ENCODE measurements at regions not wholly inside any gene's neighbourhood (a gene's known extent, or its start where the extent isn't known, plus 50 kb on each side); places are given as distances from the start of the nearest gene placed in this dataset.

DNA sequence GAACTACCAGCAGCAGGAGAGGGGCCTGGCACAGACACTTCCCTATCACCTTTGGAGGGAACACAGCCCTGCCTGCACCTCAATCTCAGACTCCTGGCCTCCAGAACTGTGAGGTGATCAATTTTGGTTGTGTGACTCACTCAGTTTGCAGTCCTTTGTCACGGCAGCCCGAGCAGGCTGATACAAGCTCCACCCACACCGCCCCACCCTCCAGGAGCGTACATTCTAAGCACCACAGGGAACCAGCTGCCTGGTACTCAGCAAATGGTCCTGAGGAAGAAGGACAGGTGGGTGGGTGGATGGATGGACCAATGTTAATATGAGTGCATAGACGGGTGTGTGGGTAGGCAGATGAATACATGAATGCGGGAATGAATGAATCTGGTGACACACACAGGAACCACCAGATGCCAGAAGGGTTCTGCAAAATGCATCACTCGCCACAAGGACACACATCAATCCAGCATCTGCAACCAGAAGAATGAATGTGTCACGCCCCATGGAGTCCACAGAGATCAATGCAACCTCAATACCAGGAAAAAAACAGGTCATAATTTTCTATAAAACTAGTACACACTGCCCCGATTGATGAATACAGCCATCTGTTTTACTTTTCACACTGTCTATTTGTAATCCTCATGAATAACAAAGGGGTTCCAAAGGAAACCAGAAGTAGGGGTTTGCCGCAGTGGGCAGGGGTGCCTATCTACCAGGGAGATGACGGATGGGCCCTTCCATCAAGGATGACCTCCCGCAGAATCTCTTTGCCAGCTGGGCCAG is 284.5 kb downstream of the NPHP4 start:
- peaks cover 0 to 23% (median 0%) of the 10 kb centered on the region in 3 donors for H3K27me3 ChIP-seq
- H3K36me3 ChIP-seq = no peaks in the 10 kb centered on the region
- no peak overlapping the region for H3K4me3 ChIP-seq
- WGBS, 5 donors = 69 to 74% (median 73%) methylated on average over 12 of the region's 12 CpGs
- no peaks in the 10 kb centered on the region for H3K4me1 ChIP-seq
- H3K27ac ChIP-seq = no peak overlapping the region
- H3K9me3 ChIP-seq = no peaks in the 10 kb centered on the region
- intact Hi-C loops (cut with DNase I; ENCODE audit: low total_unique reads) = no loop called here
- no peak for DNase-seq
- TF ChIP-seq EP300 (IDR thresholded peaks at IDR 0.05) (no peak), POLR2A (IDR thresholded peaks at IDR 0.05) (no peak), POLR2AphosphoS5 (IDR thresholded peaks at IDR 0.05) (no peak)
- TF ChIP-seq, protein P1, sequence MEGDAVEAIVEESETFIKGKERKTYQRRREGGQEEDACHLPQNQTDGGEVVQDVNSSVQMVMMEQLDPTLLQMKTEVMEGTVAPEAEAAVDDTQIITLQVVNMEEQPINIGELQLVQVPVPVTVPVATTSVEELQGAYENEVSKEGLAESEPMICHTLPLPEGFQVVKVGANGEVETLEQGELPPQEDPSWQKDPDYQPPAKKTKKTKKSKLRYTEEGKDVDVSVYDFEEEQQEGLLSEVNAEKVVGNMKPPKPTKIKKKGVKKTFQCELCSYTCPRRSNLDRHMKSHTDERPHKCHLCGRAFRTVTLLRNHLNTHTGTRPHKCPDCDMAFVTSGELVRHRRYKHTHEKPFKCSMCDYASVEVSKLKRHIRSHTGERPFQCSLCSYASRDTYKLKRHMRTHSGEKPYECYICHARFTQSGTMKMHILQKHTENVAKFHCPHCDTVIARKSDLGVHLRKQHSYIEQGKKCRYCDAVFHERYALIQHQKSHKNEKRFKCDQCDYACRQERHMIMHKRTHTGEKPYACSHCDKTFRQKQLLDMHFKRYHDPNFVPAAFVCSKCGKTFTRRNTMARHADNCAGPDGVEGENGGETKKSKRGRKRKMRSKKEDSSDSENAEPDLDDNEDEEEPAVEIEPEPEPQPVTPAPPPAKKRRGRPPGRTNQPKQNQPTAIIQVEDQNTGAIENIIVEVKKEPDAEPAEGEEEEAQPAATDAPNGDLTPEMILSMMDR (IDR thresholded peaks at IDR 0.05) = no peak

DNA sequence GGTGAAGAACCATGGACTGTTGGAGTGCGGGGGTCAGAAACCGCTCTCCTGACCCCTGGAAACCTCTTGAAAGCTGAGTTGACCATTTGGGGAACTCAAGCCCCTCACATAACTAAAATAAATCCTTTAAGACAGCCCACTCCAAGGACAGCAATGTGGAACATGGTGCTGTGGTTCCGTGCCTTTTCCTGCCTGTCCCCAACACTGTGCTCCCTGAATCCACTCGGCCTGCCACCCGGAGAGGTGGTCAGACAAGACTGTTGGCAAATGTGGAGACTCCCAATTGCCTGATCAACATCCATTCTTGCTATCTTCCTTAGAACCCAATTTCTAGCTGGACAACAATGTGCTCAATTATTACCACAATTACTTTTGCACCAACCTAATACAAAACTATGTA is 286.0 kb downstream of the NPHP4 start:
- H3K27ac ChIP-seq = no peak overlapping the region
- intact Hi-C loops (cut with DNase I; ENCODE audit: low total_unique reads) = no loop called here

DNA sequence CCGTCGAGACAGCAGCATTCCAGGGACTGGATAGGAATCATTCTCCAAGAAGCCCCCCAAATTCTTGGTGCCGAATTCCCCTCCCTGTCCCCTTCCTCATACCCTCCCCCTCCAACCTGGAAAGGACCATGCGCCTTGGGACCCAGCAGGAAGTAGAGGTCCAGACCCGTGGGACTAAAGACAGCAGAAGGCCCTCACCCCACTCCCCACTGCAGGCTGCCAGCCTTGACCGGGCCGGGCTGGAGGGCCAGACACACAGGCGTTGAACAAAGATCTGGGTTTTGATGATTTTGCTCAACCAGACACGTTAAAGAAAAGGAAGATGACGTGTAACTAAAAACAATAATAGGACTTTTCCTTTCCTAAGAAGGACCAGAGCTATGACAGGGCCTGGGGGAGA is 286.5 kb downstream of the NPHP4 start:
- Histone ChIP-seq H3K36me3 (no peaks in the 10 kb centered on the region), H3K9me3 (no peaks in the 10 kb centered on the region), H3K27me3 (peaks cover 0 to 15% (median 0%) of the 10 kb centered on the region in 3 donors), H3K4me3 (no peak overlapping the region), H3K27ac (no peak overlapping the region), H3K4me1 (no peaks in the 10 kb centered on the region)
- no peak for DNase-seq
- TF ChIP-seq POLR2A (IDR thresholded peaks at IDR 0.05) (no peak), POLR2AphosphoS5 (IDR thresholded peaks at IDR 0.05) (no peak), EP300 (IDR thresholded peaks at IDR 0.05) (no peak)
- TF ChIP-seq, protein P1 (IDR thresholded peaks at IDR 0.05) = no peak
- intact Hi-C loops (cut with DNase I; ENCODE audit: low total_unique reads) = no loop called here
- 79 to 87% (median 80%) methylated on average over 9 to 10 of the region's 10 CpGs for WGBS, 5 donors

More for the DNA sequence above, 286.0 kb downstream of the NPHP4 start:
- WGBS, 5 donors = 82 to 89% (median 87%) methylated on average over 5 of the region's 5 CpGs
- DNase-seq = no peak
- H3K9me3 ChIP-seq = no peaks in the 10 kb centered on the region
- peaks cover 0 to 15% (median 0%) of the 10 kb centered on the region in 3 donors for H3K27me3 ChIP-seq
- TF ChIP-seq POLR2AphosphoS5 (IDR thresholded peaks at IDR 0.05) = no peak
- no peak for TF ChIP-seq POLR2A (IDR thresholded peaks at IDR 0.05)
- TF ChIP-seq EP300 (IDR thresholded peaks at IDR 0.05) = no peak
- TF ChIP-seq, protein P1 (IDR thresholded peaks at IDR 0.05) = no peak
- H3K4me1 ChIP-seq = no peaks in the 10 kb centered on the region
- H3K36me3 ChIP-seq = no peaks in the 10 kb centered on the region
- H3K4me3 ChIP-seq = no peak overlapping the region

DNA sequence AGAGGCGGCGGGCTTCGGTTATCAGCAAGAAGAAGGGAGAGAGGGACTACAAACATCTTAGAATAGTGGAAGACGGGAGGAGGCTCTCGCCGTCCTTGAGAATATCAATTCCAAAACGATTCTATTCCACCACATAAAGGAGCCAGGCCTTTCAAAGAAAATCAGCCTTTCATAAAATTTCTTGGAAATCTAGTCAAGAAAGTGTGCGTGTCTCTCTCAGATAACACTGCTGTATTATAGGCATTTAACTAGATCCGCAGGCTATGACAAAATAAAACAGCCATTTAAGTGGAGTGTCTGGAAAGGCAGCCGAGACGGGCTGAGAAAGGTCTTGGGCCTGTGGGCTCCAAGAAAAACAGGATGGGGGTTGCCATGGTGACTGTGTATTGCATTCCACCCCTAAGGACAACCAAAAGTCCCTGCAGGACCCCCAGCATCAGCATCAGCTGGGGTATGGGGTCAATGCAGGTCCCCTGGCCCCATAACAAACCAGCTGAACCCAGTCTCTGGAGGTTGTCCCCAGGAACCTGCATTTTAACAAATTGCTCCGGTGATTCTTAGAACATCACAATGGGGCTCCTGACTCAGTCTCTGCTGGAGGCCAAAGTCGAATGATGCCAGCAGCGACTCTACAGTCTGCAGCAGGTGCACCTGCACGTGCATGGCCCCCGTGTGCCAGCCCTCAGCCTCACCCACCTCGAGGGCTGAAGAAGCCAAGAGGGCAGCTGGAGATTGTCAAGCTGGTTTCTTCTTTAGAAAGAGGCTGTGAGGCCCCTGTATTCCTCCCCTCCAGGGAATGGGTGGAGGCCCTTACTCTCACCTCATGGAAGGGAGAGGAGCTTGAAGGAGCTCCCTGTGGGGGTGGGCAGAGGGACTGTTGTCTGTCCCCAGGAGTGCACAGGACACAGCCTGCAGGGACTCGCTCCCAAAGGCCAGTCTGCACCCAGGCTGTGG is 287.4 kb downstream of the NPHP4 start:
- peaks cover 0 to 10% (median 0%) of the 10 kb centered on the region in 3 donors for H3K27me3 ChIP-seq
- intact Hi-C loops (cut with DNase I; ENCODE audit: low total_unique reads) = no loop called here
- TF ChIP-seq, protein P1 (IDR thresholded peaks at IDR 0.05) = no peak
- TF ChIP-seq POLR2A (IDR thresholded peaks at IDR 0.05) = no peak
- no peak for TF ChIP-seq POLR2AphosphoS5 (IDR thresholded peaks at IDR 0.05)
- TF ChIP-seq EP300 (IDR thresholded peaks at IDR 0.05) = no peak
- H3K4me1 ChIP-seq = no peaks in the 10 kb centered on the region
- no peak for DNase-seq
- WGBS, 5 donors = 71 to 78% (median 73%) methylated on average over 17 to 18 of the region's 18 CpGs
- H3K36me3 ChIP-seq = no peaks in the 10 kb centered on the region
- H3K4me3 ChIP-seq = no peak overlapping the region
- peaks cover 0 to 5% (median 0%) of the 10 kb centered on the region in 4 donors for H3K9me3 ChIP-seq
- no peak overlapping the region for H3K27ac ChIP-seq
